Skin of body (tissue), 1 donor: ENCODE measurements at regions not wholly inside any gene's neighbourhood (a gene's known extent, or its start where the extent isn't known, plus 50 kb on each side); places are given as distances from the start of the nearest gene placed in this dataset.
A peak's percentile ranks its signal among the peaks of the same experiment; 100 is the strongest.
"Not testable (repeated sequence)": the region's sequence is repeated elsewhere in the genome, so short reads cannot be mapped to it uniquely, and the experiment has no call there.

Experiments
- DNase-seq: peaks from one replicate; lab custom pipeline; 2025; lab: John Stamatoyannopoulos, UW

- DNase-seq = no peak
Observed at GRCh38 chr1:224533517-224533916, 82.6 kb upstream of the CNIH3 start.

GRCh38 chr1:224534731-224535130 is 81.4 kb upstream of the CNIH3 start:
- no peak for DNase-seq

- DNase-seq = no peak
Observed at GRCh38 chr1:224535641-224536040, 80.5 kb upstream of the CNIH3 start.

- DNase-seq = no peak
Observed at GRCh38 chr1:224539971-224540370, 76.1 kb upstream of the CNIH3 start.

- no peak for DNase-seq
Observed at GRCh38 chr1:224540535-224540934, 75.6 kb upstream of the CNIH3 start.

GRCh38 chr1:224541072-224541790 is 74.9 kb upstream of the CNIH3 start:
- DNase-seq = no peak

- no peak for DNase-seq
Observed at GRCh38 chr1:224541901-224542630, 74.1 kb upstream of the CNIH3 start.

- no peak for DNase-seq
Observed at GRCh38 chr1:224542783-224543440, 73.2 kb upstream of the CNIH3 start.

GRCh38 chr1:224543453-224543852 is 72.7 kb upstream of the CNIH3 start:
- no peak for DNase-seq

- DNase-seq = peak; percentile 42
Observed at GRCh38 chr1:224544346-224545110, 71.6 kb upstream of the CNIH3 start.

GRCh38 chr1:224545571-224545970 is 70.5 kb upstream of the CNIH3 start:
- DNase-seq = no peak

- no peak for DNase-seq
Observed at GRCh38 chr1:224548676-224549075, 67.4 kb upstream of the CNIH3 start.

GRCh38 chr1:224551189-224551588 is 64.9 kb upstream of the CNIH3 start:
- not testable (repeated sequence) for DNase-seq

- no peak for DNase-seq
Observed at GRCh38 chr1:224554056-224554455, 62.1 kb upstream of the CNIH3 start.

GRCh38 chr1:224554620-224555259 is 61.4 kb upstream of the CNIH3 start:
- no peak for DNase-seq

GRCh38 chr1:224558904-224559303 is 57.2 kb upstream of the CNIH3 start:
- DNase-seq = no peak

GRCh38 chr1:224559981-224560728 is 56.0 kb upstream of the CNIH3 start:
- no peak for DNase-seq

- DNase-seq = not testable (repeated sequence)
Observed at GRCh38 chr1:224562881-224563280, 53.2 kb upstream of the CNIH3 start.

GRCh38 chr1:224563666-224564065 is 52.5 kb upstream of the CNIH3 start:
- DNase-seq = no peak

- DNase-seq = no peak
Observed at GRCh38 chr1:224564454-224565084, 51.5 kb upstream of the CNIH3 start.
